ENCODE measurements at regions not wholly inside any gene's neighbourhood (a gene's known extent, or its start where the extent isn't known, plus 50 kb on each side); places are given as distances from the start of the nearest gene placed in this dataset.

DNA sequence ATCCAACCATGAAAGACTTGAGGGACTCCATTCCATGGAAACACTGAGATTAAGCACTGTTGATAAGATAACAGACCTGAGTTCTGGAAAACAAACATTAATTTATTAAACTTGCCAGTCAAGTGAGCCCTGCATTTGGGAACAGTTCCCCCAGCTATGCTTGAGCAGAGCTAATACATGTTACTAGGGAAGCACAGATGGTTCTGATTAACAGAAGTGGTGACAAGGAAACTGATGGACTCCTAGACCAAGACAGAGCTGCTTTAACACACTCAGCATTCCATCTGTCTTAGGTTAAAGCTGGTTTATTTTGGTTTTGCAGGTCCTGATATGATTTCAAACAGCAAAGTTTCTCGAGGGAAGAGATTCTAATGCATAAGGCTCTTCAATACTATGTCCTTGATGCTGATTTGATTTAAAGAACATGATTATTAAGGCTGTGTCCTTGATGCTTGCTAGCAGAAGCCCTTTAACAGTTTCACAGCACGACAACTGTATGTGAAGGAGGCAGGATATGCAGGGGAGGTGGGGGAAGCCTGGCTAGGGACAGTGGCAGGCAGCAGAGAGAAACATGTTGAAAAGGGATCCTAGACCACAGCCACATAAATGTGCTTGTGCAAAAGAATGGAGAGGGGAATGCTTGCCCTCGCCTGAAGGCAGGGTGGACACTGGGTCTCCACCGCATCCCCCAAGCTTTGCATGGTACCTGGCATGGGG, 66.2 kb downstream of the ACTBL2 start:
- CTCF ChIA-PET: no interaction called here
- intact Hi-C loops (cut with micrococcal nuclease): no loop called here
- peak overlapping the region in 1 of 9 donors; percentile 26 for H3K27ac Mint-ChIP-seq

GRCh38 chr5:57414857-57415256, 67.8 kb downstream of the ACTBL2 start:
- no peaks in the 10 kb centered on the region for H3K36me3 Mint-ChIP-seq
- Histone ChIP-seq H3K27me3 (ENCODE audit: control insufficient read depth in 2 of 2, insufficient read depth in 2 of 2, low read length in 2 of 2) (no peaks in the 10 kb centered on the region), H3K9me3 (ENCODE audit: control insufficient read depth in 2 of 3, low read length in 3 of 3) (no peaks in the 10 kb centered on the region), H3K4me1 (ENCODE audit: control insufficient read depth in 2 of 2, insufficient read depth in 2 of 2, low read length in 2 of 2) (no peaks in the 10 kb centered on the region), H3K36me3 (ENCODE audit: control insufficient read depth in 2 of 3, insufficient read depth in 3 of 3, low read length in 3 of 3) (no peaks in the 10 kb centered on the region), H3K27ac (ENCODE audit: low read depth, low read length) (no peak overlapping the region), H3K4me3 (ENCODE audit: low read length) (no peak overlapping the region)
- POLR2A ChIA-PET: no interaction called here
- no peaks in the 10 kb centered on the region for H3K9me3 Mint-ChIP-seq
- no peak overlapping the region for H3K4me3 Mint-ChIP-seq
- intact Hi-C loops (cut with micrococcal nuclease): loop anchor here in 1 of 2 donors (5.0 kb wide), 1 partner anchor 82 kb away; no protein-coding TSS in a partner anchor
- no peak overlapping the region for H3K27ac Mint-ChIP-seq
- no peak for DNase-seq
- no peak for ATAC-seq
- no peaks in the 10 kb centered on the region for H3K4me1 Mint-ChIP-seq
- peaks cover 0 to 6% (median 3%) of the 10 kb centered on the region in 5 donors for H3K27me3 Mint-ChIP-seq
- CTCF ChIA-PET: interaction anchor here (0.8 kb wide), 1 partner anchor 916 kb away, joined by 5 read pairs; no protein-coding TSS in a partner anchor

More for the DNA sequence above, 66.2 kb downstream of the ACTBL2 start:
- Histone ChIP-seq H3K4me1 (ENCODE audit: control insufficient read depth in 2 of 2, insufficient read depth in 2 of 2, low read length in 2 of 2) (no peaks in the 10 kb centered on the region), H3K36me3 (ENCODE audit: control insufficient read depth in 2 of 3, insufficient read depth in 3 of 3, low read length in 3 of 3) (no peaks in the 10 kb centered on the region), H3K4me3 (ENCODE audit: low read length) (no peak overlapping the region), H3K27ac (ENCODE audit: low read depth, low read length) (no peak overlapping the region), H3K9me3 (ENCODE audit: control insufficient read depth in 2 of 3, low read length in 3 of 3) (no peaks in the 10 kb centered on the region), H3K27me3 (ENCODE audit: control insufficient read depth in 2 of 2, insufficient read depth in 2 of 2, low read length in 2 of 2) (no peaks in the 10 kb centered on the region)
- peaks cover 0 to 7% (median 4%) of the 10 kb centered on the region in 5 donors for H3K27me3 Mint-ChIP-seq
- no peak for ATAC-seq
- H3K9me3 Mint-ChIP-seq: no peaks in the 10 kb centered on the region
- H3K4me3 Mint-ChIP-seq: no peak overlapping the region
- DNase-seq: no peak
- no peaks in the 10 kb centered on the region for H3K4me1 Mint-ChIP-seq
- no peaks in the 10 kb centered on the region for H3K36me3 Mint-ChIP-seq
- POLR2A ChIA-PET: no interaction called here

GRCh38 chr5:57414191-57414590, 68.4 kb downstream of the ACTBL2 start:
- Histone ChIP-seq H3K9me3 (ENCODE audit: control insufficient read depth in 2 of 3, low read length in 3 of 3) (no peaks in the 10 kb centered on the region), H3K4me3 (ENCODE audit: low read length) (no peak overlapping the region), H3K36me3 (ENCODE audit: control insufficient read depth in 2 of 3, insufficient read depth in 3 of 3, low read length in 3 of 3) (no peaks in the 10 kb centered on the region), H3K4me1 (ENCODE audit: control insufficient read depth in 2 of 2, insufficient read depth in 2 of 2, low read length in 2 of 2) (no peaks in the 10 kb centered on the region), H3K27ac (ENCODE audit: low read depth, low read length) (no peak overlapping the region), H3K27me3 (ENCODE audit: control insufficient read depth in 2 of 2, insufficient read depth in 2 of 2, low read length in 2 of 2) (no peaks in the 10 kb centered on the region)
- Mint-ChIP-seq H3K36me3 (no peaks in the 10 kb centered on the region), H3K4me1 (no peaks in the 10 kb centered on the region), H3K27ac (no peak overlapping the region), H3K4me3 (no peak overlapping the region), H3K27me3 (peaks cover 0 to 6% (median 3%) of the 10 kb centered on the region in 5 donors), H3K9me3 (no peaks in the 10 kb centered on the region)
- intact Hi-C loops (cut with micrococcal nuclease): loop anchor here in 1 of 2 donors (5.0 kb wide), 1 partner anchor 83 kb away; no protein-coding TSS in a partner anchor
- no peak for DNase-seq
- ChIA-PET POLR2A (no interaction called here), CTCF (interaction anchor here (0.6 to 0.8 kb wide), 3 partner anchors 45 to 917 kb away, joined by 3 to 5 read pairs (median 4); no protein-coding TSS in a partner anchor)
- no peak for ATAC-seq

DNA sequence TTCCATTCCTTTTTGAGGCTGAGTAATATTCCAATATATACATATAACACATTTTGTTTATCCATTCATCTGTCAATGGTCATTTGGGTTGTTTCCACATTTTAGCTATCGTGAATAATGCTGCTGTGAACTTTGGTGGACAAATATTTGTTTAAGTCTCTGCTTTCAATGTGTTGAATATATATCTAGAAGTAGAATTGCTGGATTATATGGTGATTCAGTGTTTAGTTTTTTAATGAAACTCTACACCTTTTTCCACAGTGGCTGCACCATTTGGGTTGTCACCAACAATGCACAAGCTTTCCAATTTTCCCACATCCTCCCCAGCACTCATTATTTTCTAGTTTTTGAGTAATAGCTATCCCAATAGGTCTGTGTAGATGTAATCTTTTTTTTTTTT, 69.5 kb downstream of the ACTBL2 start:
- Histone ChIP-seq H3K27ac (ENCODE audit: low read depth, low read length) (no peak overlapping the region), H3K4me3 (ENCODE audit: low read length) (no peak overlapping the region), H3K27me3 (ENCODE audit: control insufficient read depth in 2 of 2, insufficient read depth in 2 of 2, low read length in 2 of 2) (no peaks in the 10 kb centered on the region), H3K4me1 (ENCODE audit: control insufficient read depth in 2 of 2, insufficient read depth in 2 of 2, low read length in 2 of 2) (no peaks in the 10 kb centered on the region), H3K9me3 (ENCODE audit: control insufficient read depth in 2 of 3, low read length in 3 of 3) (no peaks in the 10 kb centered on the region), H3K36me3 (ENCODE audit: control insufficient read depth in 2 of 3, insufficient read depth in 3 of 3, low read length in 3 of 3) (no peaks in the 10 kb centered on the region)
- ATAC-seq (no peak), DNase-seq (no peak)
- no peaks in the 10 kb centered on the region for H3K4me1 Mint-ChIP-seq
- no peaks in the 10 kb centered on the region for H3K36me3 Mint-ChIP-seq
- H3K27me3 Mint-ChIP-seq: peaks cover 0 to 6% (median 3%) of the 10 kb centered on the region in 5 donors
- intact Hi-C loops (cut with micrococcal nuclease): loop anchor here in 1 of 2 donors (5.0 kb wide), 1 partner anchor 84 kb away; no protein-coding TSS in a partner anchor
- CTCF ChIA-PET: no interaction called here
- POLR2A ChIA-PET: no interaction called here
- no peaks in the 10 kb centered on the region for H3K9me3 Mint-ChIP-seq
- no peak overlapping the region for H3K4me3 Mint-ChIP-seq
- H3K27ac Mint-ChIP-seq: no peak overlapping the region

DNA sequence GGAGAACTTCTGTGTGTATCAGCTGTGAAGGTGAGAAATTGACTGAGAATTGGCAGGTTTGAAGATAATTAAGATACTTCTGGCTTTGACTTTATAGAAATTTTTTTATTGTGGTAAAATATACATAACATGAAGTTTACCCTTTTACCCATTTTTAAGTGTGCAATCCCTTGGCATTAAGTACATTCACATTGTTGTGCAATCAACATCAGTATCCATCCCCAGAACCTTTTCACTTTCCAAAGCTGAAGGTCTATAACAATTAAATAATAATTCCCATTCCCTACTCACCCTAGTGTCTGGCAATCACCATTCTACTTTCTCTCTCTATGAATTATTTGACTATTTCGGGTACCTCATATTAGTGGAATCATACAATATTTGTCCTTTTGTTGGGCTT, 69.9 kb downstream of the ACTBL2 start:
- ATAC-seq (no peak), DNase-seq (no peak)
- ChIA-PET POLR2A (no interaction called here), CTCF (no interaction called here)
- no peaks in the 10 kb centered on the region for H3K9me3 ChIP-seq (ENCODE audit: control insufficient read depth in 2 of 3, low read length in 3 of 3)
- H3K4me3 ChIP-seq (ENCODE audit: low read length): no peak overlapping the region
- peaks cover 0 to 6% (median 3%) of the 10 kb centered on the region in 5 donors for H3K27me3 Mint-ChIP-seq
- no peaks in the 10 kb centered on the region for H3K27me3 ChIP-seq (ENCODE audit: control insufficient read depth in 2 of 2, insufficient read depth in 2 of 2, low read length in 2 of 2)
- no peak overlapping the region for H3K27ac Mint-ChIP-seq
- H3K27ac ChIP-seq (ENCODE audit: low read depth, low read length): no peak overlapping the region
- H3K4me3 Mint-ChIP-seq: no peak overlapping the region
- intact Hi-C loops (cut with micrococcal nuclease): loop anchor here in 1 of 2 donors (5.0 kb wide), 1 partner anchor 85 kb away; no protein-coding TSS in a partner anchor
- H3K36me3 Mint-ChIP-seq: no peaks in the 10 kb centered on the region
- H3K4me1 ChIP-seq (ENCODE audit: control insufficient read depth in 2 of 2, insufficient read depth in 2 of 2, low read length in 2 of 2): no peaks in the 10 kb centered on the region
- no peaks in the 10 kb centered on the region for H3K4me1 Mint-ChIP-seq
- H3K9me3 Mint-ChIP-seq: no peaks in the 10 kb centered on the region
- H3K36me3 ChIP-seq (ENCODE audit: control insufficient read depth in 2 of 3, insufficient read depth in 3 of 3, low read length in 3 of 3): no peaks in the 10 kb centered on the region

DNA sequence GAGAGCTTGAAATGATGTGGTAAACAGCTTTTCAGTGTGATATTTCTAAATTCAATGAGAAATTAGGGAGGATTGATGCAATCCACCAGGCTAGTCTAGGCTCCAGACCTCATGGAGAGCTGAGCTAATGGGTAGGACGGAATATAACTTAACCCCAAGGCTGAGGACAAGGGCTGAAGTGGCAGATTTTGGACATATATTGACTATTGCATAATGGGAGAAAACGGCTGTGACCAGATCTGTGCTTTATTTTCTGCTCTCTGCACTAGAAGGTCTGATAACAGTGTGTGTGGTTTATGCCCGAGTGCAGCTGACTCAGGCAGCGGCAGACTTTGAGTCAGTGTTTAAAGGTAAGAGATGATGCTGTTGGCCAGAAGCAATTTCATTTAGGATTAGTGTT, 70.6 kb downstream of the ACTBL2 start:
- no peak overlapping the region for H3K27ac Mint-ChIP-seq
- H3K36me3 ChIP-seq (ENCODE audit: control insufficient read depth in 2 of 3, insufficient read depth in 3 of 3, low read length in 3 of 3): no peaks in the 10 kb centered on the region
- no peak overlapping the region for H3K4me3 Mint-ChIP-seq
- no peaks in the 10 kb centered on the region for H3K4me1 ChIP-seq (ENCODE audit: control insufficient read depth in 2 of 2, insufficient read depth in 2 of 2, low read length in 2 of 2)
- ATAC-seq (no peak), DNase-seq (no peak)
- no peaks in the 10 kb centered on the region for H3K36me3 Mint-ChIP-seq
- no peaks in the 10 kb centered on the region for H3K9me3 Mint-ChIP-seq
- ChIA-PET CTCF (interaction anchor here (0.9 kb wide), 1 partner anchor 89 kb away, joined by 4 read pairs; no protein-coding TSS in a partner anchor), POLR2A (no interaction called here)
- H3K27me3 Mint-ChIP-seq: peaks cover 0 to 6% (median 3%) of the 10 kb centered on the region in 5 donors
- H3K4me1 Mint-ChIP-seq: no peaks in the 10 kb centered on the region
- H3K27ac ChIP-seq (ENCODE audit: low read depth, low read length): no peak overlapping the region
- no peaks in the 10 kb centered on the region for H3K27me3 ChIP-seq (ENCODE audit: control insufficient read depth in 2 of 2, insufficient read depth in 2 of 2, low read length in 2 of 2)
- H3K9me3 ChIP-seq (ENCODE audit: control insufficient read depth in 2 of 3, low read length in 3 of 3): no peaks in the 10 kb centered on the region
- intact Hi-C loops (cut with micrococcal nuclease): loop anchor here in 1 of 2 donors (5.0 kb wide), 1 partner anchor 85 kb away; no protein-coding TSS in a partner anchor
- no peak overlapping the region for H3K4me3 ChIP-seq (ENCODE audit: low read length)

Measured in naive thymus-derived CD4-positive, alpha-beta T cell (primary cell).